HEK293T (cell line): ENCODE measurements at regions not wholly inside any gene's neighbourhood (a gene's known extent, or its start where the extent isn't known, plus 50 kb on each side); places are given as distances from the start of the nearest gene placed in this dataset.

ENCODE experiments used
- ARNT ChIP-seq: fragments of 450-650 bp; IDR thresholded peaks from 2 replicates; pipeline ENCODE4 v1.6.1; 2017; ENCODE audit warnings: mild to moderate bottlenecking
- BHLHE40 ChIP-seq: fragments of 450-650 bp; IDR thresholded peaks from 2 replicates; pipeline ENCODE4 v1.6.1; 2016; ENCODE audit warnings: mild to moderate bottlenecking, moderate library complexity, borderline replicate concordance
- ELF4 ChIP-seq: fragments of 450-650 bp; IDR thresholded peaks from 2 replicates; pipeline ENCODE4 v1.6.1; 2017; ENCODE audit warnings: antibody characterized with exemption
- FOXA1 ChIP-seq: fragments of 450-650 bp; IDR thresholded peaks from 2 replicates; pipeline ENCODE4 v1.6.1; 2016; ENCODE audit warnings: mild to moderate bottlenecking
- FOXM1 ChIP-seq: fragments of 450-650 bp; IDR thresholded peaks from 2 replicates; pipeline ENCODE4 v1.6.1; 2017; ENCODE audit warnings: mild to moderate bottlenecking, borderline replicate concordance
- HDGF ChIP-seq: fragments of 450-650 bp; IDR thresholded peaks from 2 replicates; pipeline ENCODE4 v1.6.1; 2017; ENCODE audit warnings: antibody characterized with exemption, borderline replicate concordance
- NFRKB ChIP-seq: fragments of 450-650 bp; IDR thresholded peaks from 2 replicates; pipeline ENCODE4 v1.6.1; 2016; ENCODE audit warnings: mild to moderate bottlenecking, moderate library complexity
- SP1 ChIP-seq: fragments of 450-650 bp; IDR thresholded peaks from 2 replicates; pipeline ENCODE4 v1.6.1; 2017
- TF ChIP-seq, protein P1 (sequence below): fragments of 450-650 bp; IDR thresholded peaks from 2 replicates; pipeline ENCODE4 v1.6.1; 2016

GRCh38 chr4:100576570-100576969 lies 58.7 kb upstream of the EMCN start:
- TF ChIP-seq BHLHE40 (no peak), FOXM1 (no peak), ELF4 (no peak), SP1 (no peak), ARNT (no peak), FOXA1 (no peak), NFRKB (no peak), HDGF (no peak)
- TF ChIP-seq, protein P1, sequence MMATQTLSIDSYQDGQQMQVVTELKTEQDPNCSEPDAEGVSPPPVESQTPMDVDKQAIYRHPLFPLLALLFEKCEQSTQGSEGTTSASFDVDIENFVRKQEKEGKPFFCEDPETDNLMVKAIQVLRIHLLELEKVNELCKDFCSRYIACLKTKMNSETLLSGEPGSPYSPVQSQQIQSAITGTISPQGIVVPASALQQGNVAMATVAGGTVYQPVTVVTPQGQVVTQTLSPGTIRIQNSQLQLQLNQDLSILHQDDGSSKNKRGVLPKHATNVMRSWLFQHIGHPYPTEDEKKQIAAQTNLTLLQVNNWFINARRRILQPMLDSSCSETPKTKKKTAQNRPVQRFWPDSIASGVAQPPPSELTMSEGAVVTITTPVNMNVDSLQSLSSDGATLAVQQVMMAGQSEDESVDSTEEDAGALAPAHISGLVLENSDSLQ: no peak
